ENCODE measurements at regions not wholly inside any gene's neighbourhood (a gene's known extent, or its start where the extent isn't known, plus 50 kb on each side); places are given as distances from the start of the nearest gene placed in this dataset.

- TF ChIP-seq ZNF76 (tag by site-specific recombination; IDR thresholded peaks at IDR 0.05; ENCODE audit: borderline replicate concordance, low read depth) = no peak
- TF ChIP-seq ZNF24 (tag by site-specific recombination; IDR thresholded peaks at IDR 0.05) = no peak
- TF ChIP-seq ZNF121 (tag by site-specific recombination; IDR thresholded peaks at IDR 0.05) = no peak
- TF ChIP-seq ZNF2 (tag by site-specific recombination; IDR thresholded peaks at IDR 0.05) = no peak
- no peak for TF ChIP-seq ZNF280C (tag by site-specific recombination; IDR thresholded peaks at IDR 0.05)
- TF ChIP-seq PRDM10 (tag by site-specific recombination; IDR thresholded peaks at IDR 0.05) = no peak
Observed at GRCh38 chr6:69623357-69623756, 173.5 kb downstream of the LMBRD1 start.
